AG09309 (cell line): ENCODE measurements at regions not wholly inside any gene's neighbourhood (a gene's known extent, or its start where the extent isn't known, plus 50 kb on each side); places are given as distances from the start of the nearest gene placed in this dataset.

Source experiments
- DNase-seq: peaks from one replicate; pipeline ENCODE4 v3.0.0-alpha.2; 2010; ENCODE audit warnings: low read depth
- H3K4me3 ChIP-seq: 2 replicates; pipeline ENCODE4 v1.5.1; 2011; ENCODE audit warnings: mild to moderate bottlenecking, low read depth, low read length, moderate library complexity; ENCODE audit not compliant: control insufficient read depth
- CTCF ChIP-seq: IDR thresholded peaks from 2 replicates; pipeline ENCODE4 v1.5.1; 2011; ENCODE audit warnings: mild to moderate bottlenecking, low read depth, low read length, inconsistent platforms; ENCODE audit not compliant: insufficient read depth, control insufficient read depth; ENCODE audit errors: missing control alignments

- H3K4me3 ChIP-seq, result no peak overlapping the region
Measured at GRCh38 chr11:104830508-104830907, 67.8 kb downstream of the CASP12 start.

GRCh38 chr11:104830080-104830479, 68.2 kb downstream of the CASP12 start:
- H3K4me3 ChIP-seq, result no peak overlapping the region
- peak; percentile 42 for DNase-seq
- TF ChIP-seq CTCF, result no peak

More at GRCh38 chr11:104830508-104830907, 67.8 kb downstream of the CASP12 start:
- no peak for TF ChIP-seq CTCF
- DNase-seq, result no peak

GRCh38 chr11:104826772-104827171, 71.5 kb downstream of the CASP12 start:
- no peak overlapping the region for H3K4me3 ChIP-seq
- no peak for DNase-seq
- TF ChIP-seq CTCF, result no peak

GRCh38 chr11:104823657-104824056, 74.6 kb downstream of the CASP12 start:
- no peak for DNase-seq
- no peak overlapping the region for H3K4me3 ChIP-seq
- no peak for TF ChIP-seq CTCF

GRCh38 chr11:104820431-104820830, 77.8 kb downstream of the CASP12 start:
- no peak for DNase-seq
- no peak for TF ChIP-seq CTCF
- no peak overlapping the region for H3K4me3 ChIP-seq

GRCh38 chr11:104819603-104820002, 78.7 kb downstream of the CASP12 start:
- no peak for DNase-seq
- TF ChIP-seq CTCF, result no peak
- no peak overlapping the region for H3K4me3 ChIP-seq

- no peak overlapping the region for H3K4me3 ChIP-seq
- no peak for TF ChIP-seq CTCF
- no peak for DNase-seq
Measured at GRCh38 chr11:104819107-104819506, 79.2 kb downstream of the CASP12 start.
